ENCODE measurements at regions not wholly inside any gene's neighbourhood (a gene's known extent, or its start where the extent isn't known, plus 50 kb on each side); places are given as distances from the start of the nearest gene placed in this dataset.

DNA sequence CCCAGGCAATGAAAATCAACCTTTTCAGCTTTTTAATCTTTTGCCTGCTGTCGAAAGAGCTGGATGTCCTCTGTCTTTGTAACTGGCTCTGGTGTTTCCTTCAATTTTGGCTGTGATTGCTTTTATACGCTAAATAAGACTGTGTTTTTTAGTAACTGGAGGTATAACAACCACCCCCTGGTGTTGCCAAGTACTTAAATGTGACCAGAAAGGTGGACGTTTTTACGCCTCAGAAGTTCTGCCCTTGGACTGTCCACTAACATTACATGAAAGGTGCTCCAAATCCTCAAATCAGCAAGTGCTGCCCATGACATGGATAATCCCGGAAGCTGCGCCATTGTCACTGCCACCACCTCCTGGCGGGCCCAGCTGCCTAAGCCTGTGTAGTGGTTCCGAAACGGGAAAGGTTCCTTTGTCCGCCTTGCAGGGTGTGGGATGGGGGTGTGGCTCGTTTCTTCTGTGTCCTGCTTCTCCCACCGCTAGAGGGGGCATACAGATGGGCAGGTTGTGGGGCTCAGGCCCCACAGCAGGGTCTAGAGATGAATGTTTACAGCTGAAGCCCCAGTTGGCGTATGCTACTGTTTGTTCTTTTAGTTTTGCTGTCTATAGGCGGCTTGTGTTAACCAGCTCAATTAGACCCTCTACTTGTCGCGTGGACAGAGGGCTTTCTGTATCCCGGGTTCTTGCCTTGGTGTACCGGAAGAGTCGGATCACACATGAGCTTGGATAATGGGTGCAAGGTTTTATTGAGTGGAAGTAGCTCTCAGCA is 82.2 kb upstream of the SEPTIN5 start:
- Histone ChIP-seq H3K27ac (no peak overlapping the region), H3K4me1 (peaks cover 0 to 10% (median 4%) of the 10 kb centered on the region in 6 donors), H3K27me3 (replicated peaks in 1 of 7) (peaks cover 0 to 34% (median 0%) of the 10 kb centered on the region in 7 donors), H3K36me3 (no peaks in the 10 kb centered on the region), H3K4me3 (no peak overlapping the region), H3K9me3 (no peaks in the 10 kb centered on the region)
- no peak for TF ChIP-seq POLR2A (IDR thresholded peaks at IDR 0.05)
- TF ChIP-seq POLR2AphosphoS5 (IDR thresholded peaks at IDR 0.05), result no peak
- TF ChIP-seq, protein P1, sequence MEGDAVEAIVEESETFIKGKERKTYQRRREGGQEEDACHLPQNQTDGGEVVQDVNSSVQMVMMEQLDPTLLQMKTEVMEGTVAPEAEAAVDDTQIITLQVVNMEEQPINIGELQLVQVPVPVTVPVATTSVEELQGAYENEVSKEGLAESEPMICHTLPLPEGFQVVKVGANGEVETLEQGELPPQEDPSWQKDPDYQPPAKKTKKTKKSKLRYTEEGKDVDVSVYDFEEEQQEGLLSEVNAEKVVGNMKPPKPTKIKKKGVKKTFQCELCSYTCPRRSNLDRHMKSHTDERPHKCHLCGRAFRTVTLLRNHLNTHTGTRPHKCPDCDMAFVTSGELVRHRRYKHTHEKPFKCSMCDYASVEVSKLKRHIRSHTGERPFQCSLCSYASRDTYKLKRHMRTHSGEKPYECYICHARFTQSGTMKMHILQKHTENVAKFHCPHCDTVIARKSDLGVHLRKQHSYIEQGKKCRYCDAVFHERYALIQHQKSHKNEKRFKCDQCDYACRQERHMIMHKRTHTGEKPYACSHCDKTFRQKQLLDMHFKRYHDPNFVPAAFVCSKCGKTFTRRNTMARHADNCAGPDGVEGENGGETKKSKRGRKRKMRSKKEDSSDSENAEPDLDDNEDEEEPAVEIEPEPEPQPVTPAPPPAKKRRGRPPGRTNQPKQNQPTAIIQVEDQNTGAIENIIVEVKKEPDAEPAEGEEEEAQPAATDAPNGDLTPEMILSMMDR (IDR thresholded peaks at IDR 0.05 in 8 of 11, conservative IDR thresholded peaks at IDR 0.05 in 3 of 11), result peak in 4 of 11 experiments; percentile 19 to 40 (median 31)
- intact Hi-C loops (cut with DNase I; ENCODE audit: low total_unique reads), result no loop called here
- DNase-seq, result no peak
- WGBS, 5 donors, result 56 to 72% (median 61%) methylated on average over 17 to 19 of the region's 19 CpGs

DNA sequence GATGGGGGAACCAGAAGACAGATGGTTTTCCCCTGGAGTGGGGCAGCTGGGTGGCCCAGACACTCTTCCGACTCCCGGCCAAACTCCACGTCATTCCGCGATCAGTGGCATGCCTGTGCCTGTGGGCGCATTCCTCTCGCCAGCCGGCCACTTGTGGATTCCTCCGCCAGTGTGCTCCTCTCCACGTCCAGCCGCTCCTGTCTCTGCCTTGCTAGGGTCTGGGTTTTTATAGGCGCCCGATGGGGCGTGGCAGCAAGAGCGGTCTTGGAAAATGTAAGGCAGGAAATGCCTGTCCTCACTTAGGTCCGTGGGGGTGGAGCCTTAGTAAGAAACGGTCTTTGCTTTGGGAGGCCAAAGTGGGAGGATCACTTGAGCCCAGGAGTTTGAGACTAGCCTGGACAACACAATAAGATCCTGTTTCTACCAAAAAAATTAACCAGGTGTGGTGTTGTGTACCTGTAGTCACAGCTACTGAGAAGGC is 81.6 kb upstream of the SEPTIN5 start:
- intact Hi-C loops (cut with DNase I; ENCODE audit: low total_unique reads), result no loop called here
- WGBS, 5 donors, result 80 to 86% (median 84%) methylated on average over 17 of the region's 17 CpGs
- H3K4me3 ChIP-seq, result no peak overlapping the region
- peaks cover 0 to 34% (median 0%) of the 10 kb centered on the region in 7 donors for H3K27me3 ChIP-seq (replicated peaks in 1 of 7)
- DNase-seq, result no peak
- no peak overlapping the region for H3K27ac ChIP-seq
- H3K4me1 ChIP-seq, result peaks cover 0 to 10% (median 4%) of the 10 kb centered on the region in 6 donors
- TF ChIP-seq POLR2A (IDR thresholded peaks at IDR 0.05) (no peak), POLR2AphosphoS5 (IDR thresholded peaks at IDR 0.05) (no peak)
- TF ChIP-seq, protein P1 (IDR thresholded peaks at IDR 0.05 in 8 of 11, conservative IDR thresholded peaks at IDR 0.05 in 3 of 11), result no peak
- no peaks in the 10 kb centered on the region for H3K9me3 ChIP-seq
- no peaks in the 10 kb centered on the region for H3K36me3 ChIP-seq

DNA sequence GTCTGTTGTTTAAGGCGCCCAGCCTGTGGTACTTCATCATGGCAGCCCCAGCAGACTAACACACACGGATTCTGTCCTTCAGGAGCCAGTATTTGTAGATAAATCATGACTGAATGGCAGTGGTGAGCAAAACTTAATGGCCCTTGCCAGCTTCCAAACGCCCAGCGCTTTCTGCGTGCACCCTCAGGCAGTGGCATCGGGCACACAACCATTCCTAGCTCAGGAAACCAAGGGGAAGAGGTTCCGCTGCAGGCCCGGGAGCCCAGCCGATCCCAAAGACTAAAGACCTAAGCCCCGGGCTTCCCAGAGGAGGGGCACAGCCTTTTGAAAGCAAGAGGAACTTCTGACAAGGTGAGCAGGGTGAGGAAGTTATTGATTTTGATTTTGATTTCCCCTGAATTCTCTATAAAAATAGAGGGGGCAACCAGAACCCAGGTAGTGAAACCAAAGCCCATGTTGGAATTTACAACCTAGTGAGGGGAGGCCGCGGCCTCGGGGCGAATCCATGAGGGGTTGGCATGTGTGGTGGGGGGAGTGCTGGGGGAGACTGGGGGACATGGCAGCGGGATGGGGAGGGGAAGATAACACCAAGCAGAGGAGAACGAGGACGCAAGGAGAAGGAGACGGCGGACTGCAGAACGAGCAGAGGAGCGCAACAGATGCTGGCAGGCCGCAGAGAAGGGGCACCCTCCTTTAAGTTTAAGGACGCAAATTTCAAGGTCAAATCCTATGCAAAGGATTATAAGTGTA is 79.9 kb upstream of the SEPTIN5 start:
- Histone ChIP-seq H3K36me3 (no peaks in the 10 kb centered on the region), H3K4me1 (peaks cover 0 to 8% (median 4%) of the 10 kb centered on the region in 6 donors), H3K27ac (no peak overlapping the region), H3K4me3 (no peak overlapping the region), H3K27me3 (replicated peaks in 1 of 7) (peaks cover 0 to 31% (median 0%) of the 10 kb centered on the region in 7 donors), H3K9me3 (no peaks in the 10 kb centered on the region)
- TF ChIP-seq, protein P1 (IDR thresholded peaks at IDR 0.05 in 8 of 11, conservative IDR thresholded peaks at IDR 0.05 in 3 of 11), result no peak
- TF ChIP-seq POLR2A (IDR thresholded peaks at IDR 0.05) (no peak), POLR2AphosphoS5 (IDR thresholded peaks at IDR 0.05) (no peak)
- DNase-seq, result no peak
- WGBS, 5 donors, result 81 to 91% (median 90%) methylated on average over 23 of the region's 23 CpGs
- intact Hi-C loops (cut with DNase I; ENCODE audit: low total_unique reads), result no loop called here

DNA sequence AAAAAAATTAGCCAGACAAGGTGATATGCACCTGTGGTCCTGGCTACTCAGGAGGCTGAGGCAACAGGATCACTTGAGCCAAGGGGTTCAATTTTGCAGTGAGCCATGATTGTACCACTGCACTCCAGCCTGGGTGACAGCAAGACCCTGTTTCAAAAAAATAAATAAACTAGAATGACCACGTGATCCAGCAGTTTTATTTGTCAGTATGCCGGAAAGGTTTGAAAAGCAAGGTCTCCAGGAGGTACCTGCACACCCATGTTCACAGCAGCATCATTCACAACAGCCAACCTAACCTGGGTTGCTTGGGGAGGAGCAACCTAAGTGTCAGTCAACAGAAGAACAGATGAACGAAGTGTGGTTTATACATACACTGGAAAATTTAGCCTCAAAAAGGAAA is 78.7 kb upstream of the SEPTIN5 start:
- DNase-seq, result no peak
- Histone ChIP-seq H3K36me3 (no peaks in the 10 kb centered on the region), H3K9me3 (no peaks in the 10 kb centered on the region), H3K4me1 (no peaks in the 10 kb centered on the region), H3K27ac (no peak overlapping the region), H3K27me3 (replicated peaks in 1 of 7) (peaks cover 0 to 24% (median 0%) of the 10 kb centered on the region in 7 donors), H3K4me3 (no peak overlapping the region)
- WGBS, 5 donors, result 69 to 93% (median 85%) methylated on average over 3 of the region's 3 CpGs
- intact Hi-C loops (cut with DNase I; ENCODE audit: low total_unique reads), result no loop called here
- TF ChIP-seq, protein P1 (IDR thresholded peaks at IDR 0.05 in 8 of 11, conservative IDR thresholded peaks at IDR 0.05 in 3 of 11), result no peak
- TF ChIP-seq POLR2AphosphoS5 (IDR thresholded peaks at IDR 0.05) (no peak), POLR2A (IDR thresholded peaks at IDR 0.05) (no peak)
